Naive thymus-derived CD8-positive, alpha-beta T cell (primary cell): ENCODE measurements at regions not wholly inside any gene's neighbourhood (a gene's known extent, or its start where the extent isn't known, plus 50 kb on each side); places are given as distances from the start of the nearest gene placed in this dataset.

Experiments
- ATAC-seq, 2 donors: fragments of 150-1000 bp; cut with Tn5 transposase in 1 of 2; sonication (Bioruptor Pico), chemical (Tn5 transposase) in 1 of 2; 1 replicate in 1 of 2; 2 replicates in 1 of 2; pipeline ENCODE4 v1.10.0; 2021; ENCODE audit warnings: mild to moderate bottlenecking in 2 of 2, moderate library complexity in 2 of 2
- POLR2A ChIA-PET: fragments of 350-600 bp; sonication (Branson Sonifier 250); formaldehyde crosslinking; loops from one replicate; lab custom pipeline; 2021; ENCODE audit warnings: antibody characterized with exemption; lab: Charles Lee
- DNase-seq, 10 donors: peaks; one replicate each; pipeline versions ENCODE4 v3.0.0 to v3.0.0-alpha.2; 2020 to 2022
- H3K27ac Mint-ChIP-seq, 10 donors: one replicate each; pipeline ENCODE4 v1.8.0; 2020 to 2022; ENCODE audit warnings: mild to moderate bottlenecking in 10 of 10, mixed read lengths in 10 of 10, moderate library complexity in 4 of 10, inconsistent platforms in 1 of 10
- H3K27me3 Mint-ChIP-seq, 5 donors: one replicate each; pipeline ENCODE4 v1.8.0; 2021 to 2022; ENCODE audit warnings: mixed read lengths in 5 of 5
- H3K36me3 Mint-ChIP-seq, 3 donors: one replicate each; pipeline ENCODE4 v1.8.0; 2020 to 2022; ENCODE audit warnings: mixed read lengths in 3 of 3, mild to moderate bottlenecking in 2 of 3, inconsistent platforms in 1 of 3
- H3K4me1 Mint-ChIP-seq, 4 donors: one replicate each; pipeline ENCODE4 v1.8.0; 2021 to 2022; ENCODE audit warnings: mixed read lengths in 4 of 4
- H3K4me3 Mint-ChIP-seq, 10 donors: one replicate each; pipeline ENCODE4 v1.8.0; 2020 to 2022; ENCODE audit warnings: mild to moderate bottlenecking in 10 of 10, mixed read lengths in 10 of 10, moderate library complexity in 6 of 10, inconsistent platforms in 1 of 10
- H3K9me3 Mint-ChIP-seq, 9 donors: one replicate each; pipeline ENCODE4 v1.8.0; 2020 to 2022; ENCODE audit warnings: mixed read lengths in 9 of 9, mild to moderate bottlenecking in 3 of 9, inconsistent platforms in 1 of 9, moderate library complexity in 1 of 9

DNA sequence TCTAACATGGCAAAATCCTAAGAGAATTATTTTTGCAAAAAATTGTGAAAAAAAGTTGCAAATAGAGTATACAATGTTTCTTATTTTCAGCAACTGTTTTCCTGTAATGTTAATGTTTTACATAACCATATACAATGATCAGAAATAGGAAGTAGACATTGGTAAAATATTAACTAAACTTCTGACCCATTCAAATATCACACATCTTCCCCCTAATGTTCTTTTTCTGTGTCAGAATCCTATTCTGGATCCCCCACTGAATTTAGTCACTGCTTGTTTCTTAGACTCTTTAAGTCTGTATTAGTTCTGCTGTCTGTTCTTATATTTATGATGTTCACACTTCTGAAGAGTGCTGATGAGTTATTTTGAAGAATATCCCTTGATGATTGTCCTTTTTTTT lies 62.0 kb downstream of the HFE start:
- POLR2A ChIA-PET, result no interaction called here
- Mint-ChIP-seq H3K27ac (no peak overlapping the region), H3K36me3 (peaks cover 0 to 2% (median 0%) of the 10 kb centered on the region in 3 donors), H3K4me3 (no peak overlapping the region), H3K27me3 (no peaks in the 10 kb centered on the region), H3K4me1 (peaks cover 0 to 3% (median under 1%) of the 10 kb centered on the region in 4 donors), H3K9me3 (no peaks in the 10 kb centered on the region)
- DNase-seq (no peak), ATAC-seq (no peak)

GRCh38 chr6:26152226-26153101 lies 65.2 kb downstream of the HFE start:
- DNase-seq (no peak), ATAC-seq (no peak)
- Mint-ChIP-seq H3K27me3 (no peaks in the 10 kb centered on the region), H3K36me3 (peaks cover 0 to 3% (median 0%) of the 10 kb centered on the region in 3 donors), H3K4me1 (peaks cover 11 to 28% (median 16%) of the 10 kb centered on the region in 4 donors), H3K9me3 (no peaks in the 10 kb centered on the region), H3K4me3 (no peak overlapping the region), H3K27ac (no peak overlapping the region)
- POLR2A ChIA-PET, result interaction anchor here (1.1 to 2.8 kb wide), 4 partner anchors 25 to 48 kb away, joined by 3 to 27 read pairs (median 6); a partner anchor contains a TSS

GRCh38 chr6:26155061-26155930 lies 68.1 kb downstream of the HFE start:
- DNase-seq (no peak), ATAC-seq (no peak)
- peak overlapping the region; percentile 92 to 100 (median 98) for H3K27ac Mint-ChIP-seq
- no peaks in the 10 kb centered on the region for H3K27me3 Mint-ChIP-seq
- H3K4me3 Mint-ChIP-seq, result peak overlapping the region; percentile 89 to 99 (median 96)
- peaks cover 24 to 42% (median 30%) of the 10 kb centered on the region in 4 donors for H3K4me1 Mint-ChIP-seq
- peaks cover 0 to 3% (median 2%) of the 10 kb centered on the region in 3 donors for H3K36me3 Mint-ChIP-seq
- POLR2A ChIA-PET, result interaction anchor here (0.6 to 8.4 kb wide), 45 partner anchors 8 to 1739 kb away, joined by 3 to 1613 read pairs (median 29); partner anchors contain the start of genes HFE and RIPOR2
- no peaks in the 10 kb centered on the region for H3K9me3 Mint-ChIP-seq

- POLR2A ChIA-PET, result interaction anchor here (0.6 to 8.4 kb wide), 53 partner anchors 9 to 1738 kb away, joined by 3 to 1613 read pairs (median 16); partner anchors contain the start of genes HFE, RIPOR2 and ZNF184
- no peaks in the 10 kb centered on the region for H3K27me3 Mint-ChIP-seq
- peak; percentile 48 to 58 for ATAC-seq
- peak overlapping the region; percentile 92 to 100 (median 98) for H3K27ac Mint-ChIP-seq
- peak overlapping the region; percentile 89 to 99 (median 96) for H3K4me3 Mint-ChIP-seq
- no peaks in the 10 kb centered on the region for H3K9me3 Mint-ChIP-seq
- peaks cover 0 to 3% (median 2%) of the 10 kb centered on the region in 3 donors for H3K36me3 Mint-ChIP-seq
- peaks cover 24 to 44% (median 39%) of the 10 kb centered on the region in 4 donors for H3K4me1 Mint-ChIP-seq
- DNase-seq, result peak; percentile 73 to 96 (median 88)
Observed at GRCh38 chr6:26156105-26156849, 69.0 kb downstream of the HFE start.

DNA sequence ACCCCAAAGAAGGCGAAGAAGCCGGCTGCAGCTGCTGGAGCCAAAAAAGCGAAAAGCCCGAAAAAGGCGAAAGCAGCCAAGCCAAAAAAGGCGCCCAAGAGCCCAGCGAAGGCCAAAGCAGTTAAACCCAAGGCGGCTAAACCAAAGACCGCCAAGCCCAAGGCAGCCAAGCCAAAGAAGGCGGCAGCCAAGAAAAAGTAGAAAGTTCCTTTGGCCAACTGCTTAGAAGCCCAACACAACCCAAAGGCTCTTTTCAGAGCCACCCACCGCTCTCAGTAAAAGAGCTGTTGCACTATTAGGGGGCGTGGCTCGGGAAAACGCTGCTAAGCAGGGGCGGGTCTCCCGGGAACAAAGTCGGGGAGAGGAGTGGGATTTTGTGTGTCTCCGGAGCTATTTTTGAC lies 69.6 kb downstream of the HFE start:
- Mint-ChIP-seq H3K27me3 (no peaks in the 10 kb centered on the region), H3K27ac (peak overlapping the region; percentile 92 to 100 (median 98)), H3K36me3 (peaks cover 0 to 3% (median 2%) of the 10 kb centered on the region in 3 donors), H3K4me3 (peak overlapping the region; percentile 89 to 99 (median 96)), H3K4me1 (peaks cover 24 to 46% (median 42%) of the 10 kb centered on the region in 4 donors), H3K9me3 (no peaks in the 10 kb centered on the region)
- ATAC-seq (peak in 1 of 2 donors; percentile 2), DNase-seq (peak in 7 of 10 donors; percentile 37 to 84 (median 67))
- POLR2A ChIA-PET, result interaction anchor here (0.8 to 8.4 kb wide), 46 partner anchors 8 to 1737 kb away, joined by 3 to 1613 read pairs (median 30); partner anchors contain the start of genes HFE and ZNF184

GRCh38 chr6:26157251-26158075 lies 70.2 kb downstream of the HFE start:
- Mint-ChIP-seq H3K4me3 (peak overlapping the region; percentile 89 to 99 (median 96)), H3K27ac (peak overlapping the region; percentile 92 to 100 (median 98)), H3K36me3 (peaks cover 0 to 3% (median 2%) of the 10 kb centered on the region in 3 donors), H3K27me3 (no peaks in the 10 kb centered on the region), H3K9me3 (no peaks in the 10 kb centered on the region), H3K4me1 (peaks cover 24 to 49% (median 42%) of the 10 kb centered on the region in 4 donors)
- ATAC-seq, result peak; percentile 71 to 73
- POLR2A ChIA-PET, result interaction anchor here (0.8 to 8.4 kb wide), 50 partner anchors 8 to 1737 kb away, joined by 3 to 1613 read pairs (median 27); partner anchors contain the start of genes HFE and HMGN4
- DNase-seq, result peak; percentile 33 to 96 (median 88)

GRCh38 chr6:26158076-26158580 lies 70.9 kb downstream of the HFE start:
- peak overlapping the region; percentile 89 to 99 (median 96) for H3K4me3 Mint-ChIP-seq
- H3K9me3 Mint-ChIP-seq, result no peaks in the 10 kb centered on the region
- peaks cover 0 to 3% (median 2%) of the 10 kb centered on the region in 3 donors for H3K36me3 Mint-ChIP-seq
- peak overlapping the region; percentile 92 to 100 (median 98) for H3K27ac Mint-ChIP-seq
- POLR2A ChIA-PET, result interaction anchor here (0.8 to 8.4 kb wide), 46 partner anchors 11 to 1736 kb away, joined by 3 to 1613 read pairs (median 30); partner anchors contain the start of gene HMGN4
- DNase-seq, result peak in 7 of 10 donors; percentile 54 to 96 (median 87)
- ATAC-seq, result peak; percentile 61 to 63
- no peaks in the 10 kb centered on the region for H3K27me3 Mint-ChIP-seq
- peaks cover 24 to 53% (median 42%) of the 10 kb centered on the region in 4 donors for H3K4me1 Mint-ChIP-seq

GRCh38 chr6:26158581-26159356 lies 71.5 kb downstream of the HFE start:
- peak; percentile 12 to 19 for ATAC-seq
- peaks cover 0 to 3% (median 2%) of the 10 kb centered on the region in 3 donors for H3K36me3 Mint-ChIP-seq
- peak overlapping the region; percentile 89 to 99 (median 96) for H3K4me3 Mint-ChIP-seq
- H3K4me1 Mint-ChIP-seq, result peaks cover 26 to 58% (median 46%) of the 10 kb centered on the region in 4 donors
- no peaks in the 10 kb centered on the region for H3K9me3 Mint-ChIP-seq
- H3K27ac Mint-ChIP-seq, result peak overlapping the region; percentile 92 to 100 (median 98)
- H3K27me3 Mint-ChIP-seq, result no peaks in the 10 kb centered on the region
- DNase-seq, result peak; percentile 44 to 86 (median 66)
- POLR2A ChIA-PET, result interaction anchor here (0.6 to 8.4 kb wide), 46 partner anchors 12 to 1734 kb away, joined by 3 to 1613 read pairs (median 30); partner anchors contain the start of gene HMGN4

- POLR2A ChIA-PET, result interaction anchor here (0.6 to 8.4 kb wide), 40 partner anchors 11 to 1733 kb away, joined by 3 to 1613 read pairs (median 32); a partner anchor contains a TSS
- Mint-ChIP-seq H3K27me3 (no peaks in the 10 kb centered on the region), H3K4me1 (peaks cover 31 to 60% (median 50%) of the 10 kb centered on the region in 4 donors), H3K9me3 (no peaks in the 10 kb centered on the region), H3K36me3 (peaks cover 0 to 3% (median 2%) of the 10 kb centered on the region in 3 donors), H3K4me3 (peak overlapping the region; percentile 89 to 99 (median 96)), H3K27ac (peak overlapping the region; percentile 92 to 100 (median 98))
- ATAC-seq (no peak), DNase-seq (no peak)
Observed at GRCh38 chr6:26159357-26160273, 72.4 kb downstream of the HFE start.
